Right lobe of liver (tissue), 6 donors: ENCODE measurements at regions not wholly inside any gene's neighbourhood (a gene's known extent, or its start where the extent isn't known, plus 50 kb on each side); places are given as distances from the start of the nearest gene placed in this dataset.

Source experiments
- ATAC-seq, 4 donors: fragments of 200-7000 bp; cut with Tn5 transposase; one replicate each; pipeline ENCODE4 v1.9.1; 2020; ENCODE audit warnings: mild to moderate bottlenecking in 4 of 4, moderate library complexity in 4 of 4
- DNase-seq, 3 donors: peaks; one replicate each; pipeline ENCODE4 v3.0.0-alpha.2; 2020
- H3K27ac ChIP-seq, 3 donors: fragments of 200-600 bp; one replicate each; pipeline ENCODE4 v1.8.0; 2022
- H3K27me3 ChIP-seq, 2 donors: fragments of 200-600 bp; one replicate each; pipeline ENCODE4 v1.8.0; 2022
- H3K36me3 ChIP-seq, 4 donors: fragments of 200-600 bp; sonication (generic) in 1 of 4; one replicate each; pipeline versions ENCODE4 v1.5.1 to v1.8.0; 2017 to 2022; ENCODE audit warnings: control low read depth in 1 of 4
- H3K4me1 ChIP-seq, 4 donors: fragments of 200-600 bp; sonication (generic) in 1 of 4; one replicate each; pipeline versions ENCODE4 v1.5.1 to v1.8.0; 2017 to 2022; ENCODE audit warnings: control low read depth in 1 of 4
- H3K4me3 ChIP-seq, 3 donors: fragments of 200-600 bp; one replicate each; pipeline ENCODE4 v1.8.0; 2022
- H3K9me3 ChIP-seq, 4 donors: fragments of 200-600 bp; sonication (generic) in 1 of 4; one replicate each; pipeline versions ENCODE4 v1.5.1 to v1.8.0; 2017 to 2022; ENCODE audit warnings: control low read depth in 1 of 4
- CTCF ChIP-seq, 4 donors: fragments of 200-600 bp in 3 of 4; fragments of 450-650 bp in 1 of 4; IDR thresholded peaks; one replicate each; pipeline versions ENCODE4 v1.5.1 to v1.8.0; 2016 to 2022; ENCODE audit warnings: antibody characterized with exemption in 4 of 4, mild to moderate bottlenecking in 2 of 4
- POLR2A ChIP-seq: fragments of 450-650 bp; IDR thresholded peaks from one replicate; pipeline ENCODE4 v1.6.1; 2017; ENCODE audit warnings: antibody characterized with exemption, mild to moderate bottlenecking
- WGBS: methylation state at CpG from one replicate; pipeline ENCODE4 v1.1.6; 2018; ENCODE audit warnings: low coverage, low lambda C conversion rate; ENCODE audit not compliant: insufficient coverage; ENCODE audit errors: missing lambda C conversion rate; 5-methylcytosine and 5-hydroxymethylcytosine counted together
- intact Hi-C, 2 donors: fragments of 100-400 bp; cut with DNase I; formaldehyde crosslinking; loops; one replicate each; pipeline versions ENCODE4 v1.11.2 to v1.14.1; 2022
- donor health status: DM: no; HTN: yes; CAD: no.
- donor health status: DM: no; HTN: no; CAD: no.
- donor health status: DM: no; HTN: no; CAD: no.
- donor health status: DM: no; HTN: yes; CAD: no.
- donor health status: DM: no; HTN: yes; CAD: no.

GRCh38 chrX:95612350-95612749, 1072.3 kb upstream of the DIAPH2 start:
- no peaks in the 10 kb centered on the region for H3K4me1 ChIP-seq
- H3K36me3 ChIP-seq: no peaks in the 10 kb centered on the region
- intact Hi-C loops: no loop called here
- no peak for TF ChIP-seq POLR2A
- no peak for TF ChIP-seq CTCF (IDR thresholded peaks at IDR 0.05)
- no peak overlapping the region for H3K27ac ChIP-seq
- no peaks in the 10 kb centered on the region for H3K27me3 ChIP-seq
- H3K4me3 ChIP-seq: no peak overlapping the region
- whole genome bisulfite sequencing: 38% methylated on average over 2 of the region's 2 CpGs
- ATAC-seq: no peak
- DNase-seq: no peak
- no peaks in the 10 kb centered on the region for H3K9me3 ChIP-seq

GRCh38 chrX:95622200-95622599, 1062.4 kb upstream of the DIAPH2 start:
- no peaks in the 10 kb centered on the region for H3K4me1 ChIP-seq
- no peaks in the 10 kb centered on the region for H3K9me3 ChIP-seq
- H3K36me3 ChIP-seq: no peaks in the 10 kb centered on the region
- 38% methylated on average over 5 of the region's 5 CpGs for WGBS
- ATAC-seq (peak in 1 of 4 donors; percentile 64), DNase-seq (no peak)
- H3K27ac ChIP-seq: no peak overlapping the region
- H3K27me3 ChIP-seq: no peaks in the 10 kb centered on the region
- no peak overlapping the region for H3K4me3 ChIP-seq
- intact Hi-C loops: no loop called here
- no peak for TF ChIP-seq POLR2A
- no peak for TF ChIP-seq CTCF (IDR thresholded peaks at IDR 0.05)

DNA sequence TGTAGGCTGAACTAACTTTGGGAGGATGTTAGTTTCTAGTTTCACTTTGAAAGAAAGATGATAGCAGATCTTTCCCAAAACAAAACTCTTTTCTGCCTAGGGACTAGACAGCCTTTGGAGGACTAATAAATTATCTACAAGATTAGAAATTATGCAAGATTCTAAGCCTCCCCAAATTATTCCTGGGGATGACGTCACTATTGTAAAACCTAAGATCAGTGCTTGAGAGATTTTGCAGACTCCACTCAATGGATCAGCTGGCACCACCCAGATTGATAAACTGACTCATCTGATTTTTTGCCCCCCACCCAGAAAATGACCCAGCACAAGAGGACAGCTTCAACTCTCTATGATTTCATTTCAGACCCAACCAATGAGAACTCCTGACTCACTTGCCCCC, 1057.9 kb upstream of the DIAPH2 start:
- no peaks in the 10 kb centered on the region for H3K36me3 ChIP-seq
- no peak for DNase-seq
- intact Hi-C loops: no loop called here
- no peak overlapping the region for H3K27ac ChIP-seq
- 25% methylated on average over 1 of the region's 1 CpG for WGBS
- no peak for TF ChIP-seq POLR2A
- no peak for TF ChIP-seq CTCF (IDR thresholded peaks at IDR 0.05)
- H3K9me3 ChIP-seq: no peaks in the 10 kb centered on the region
- no peaks in the 10 kb centered on the region for H3K4me1 ChIP-seq
- no peak overlapping the region for H3K4me3 ChIP-seq
- peaks cover 0 to 5% of the 10 kb centered on the region in 2 donors for H3K27me3 ChIP-seq
- no peak for ATAC-seq

- H3K27me3 ChIP-seq: peaks cover 0 to 5% of the 10 kb centered on the region in 2 donors
- 12% methylated on average over 1 of the region's 1 CpG for WGBS
- H3K4me1 ChIP-seq: no peaks in the 10 kb centered on the region
- DNase-seq (no peak), ATAC-seq (peak in 3 of 4 donors; percentile 37 to 95 (median 87))
- H3K36me3 ChIP-seq: no peaks in the 10 kb centered on the region
- no peaks in the 10 kb centered on the region for H3K9me3 ChIP-seq
- TF ChIP-seq POLR2A (no peak), CTCF (IDR thresholded peaks at IDR 0.05) (no peak)
- H3K27ac ChIP-seq: no peak overlapping the region
- H3K4me3 ChIP-seq: no peak overlapping the region
- intact Hi-C loops: no loop called here
Observed at GRCh38 chrX:95628796-95629195, 1055.8 kb upstream of the DIAPH2 start.

- Histone ChIP-seq H3K27me3 (peaks cover 0 to 5% of the 10 kb centered on the region in 2 donors), H3K36me3 (no peaks in the 10 kb centered on the region), H3K9me3 (no peaks in the 10 kb centered on the region), H3K4me1 (no peaks in the 10 kb centered on the region), H3K4me3 (no peak overlapping the region), H3K27ac (no peak overlapping the region)
- no peak for DNase-seq
- 41% methylated on average over 2 of the region's 2 CpGs for WGBS
- intact Hi-C loops: no loop called here
- no peak for ATAC-seq
- no peak for TF ChIP-seq CTCF (IDR thresholded peaks at IDR 0.05)
- TF ChIP-seq POLR2A: no peak
Observed at GRCh38 chrX:95629737-95630136, 1054.9 kb upstream of the DIAPH2 start.
